ENCODE measurements at regions not wholly inside any gene's neighbourhood (a gene's known extent, or its start where the extent isn't known, plus 50 kb on each side); places are given as distances from the start of the nearest gene placed in this dataset.

DNA sequence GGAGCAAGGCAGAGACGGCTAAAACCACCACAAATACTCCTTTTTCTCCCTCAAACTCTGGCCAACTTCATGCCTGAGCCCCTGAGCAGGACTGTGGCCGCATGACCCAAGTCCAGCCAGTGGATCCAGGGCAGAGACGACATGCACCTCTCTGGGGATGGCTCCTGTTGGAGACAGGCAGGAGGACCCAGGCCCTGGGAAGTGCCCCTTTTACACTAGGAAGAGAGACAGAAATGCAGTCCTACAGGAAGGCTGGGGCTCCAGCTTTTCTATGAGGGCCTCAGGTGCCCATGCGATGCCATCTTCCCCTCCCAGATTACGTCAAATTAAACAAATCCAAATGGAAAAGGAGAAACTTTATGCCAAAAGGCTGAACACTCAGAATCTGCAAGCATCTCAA, 498.0 kb downstream of the BRD1 start:
- no peak overlapping the region for H3K4me3 ChIP-seq (ENCODE audit: low read depth, low read length)
- TF ChIP-seq, protein P1, sequence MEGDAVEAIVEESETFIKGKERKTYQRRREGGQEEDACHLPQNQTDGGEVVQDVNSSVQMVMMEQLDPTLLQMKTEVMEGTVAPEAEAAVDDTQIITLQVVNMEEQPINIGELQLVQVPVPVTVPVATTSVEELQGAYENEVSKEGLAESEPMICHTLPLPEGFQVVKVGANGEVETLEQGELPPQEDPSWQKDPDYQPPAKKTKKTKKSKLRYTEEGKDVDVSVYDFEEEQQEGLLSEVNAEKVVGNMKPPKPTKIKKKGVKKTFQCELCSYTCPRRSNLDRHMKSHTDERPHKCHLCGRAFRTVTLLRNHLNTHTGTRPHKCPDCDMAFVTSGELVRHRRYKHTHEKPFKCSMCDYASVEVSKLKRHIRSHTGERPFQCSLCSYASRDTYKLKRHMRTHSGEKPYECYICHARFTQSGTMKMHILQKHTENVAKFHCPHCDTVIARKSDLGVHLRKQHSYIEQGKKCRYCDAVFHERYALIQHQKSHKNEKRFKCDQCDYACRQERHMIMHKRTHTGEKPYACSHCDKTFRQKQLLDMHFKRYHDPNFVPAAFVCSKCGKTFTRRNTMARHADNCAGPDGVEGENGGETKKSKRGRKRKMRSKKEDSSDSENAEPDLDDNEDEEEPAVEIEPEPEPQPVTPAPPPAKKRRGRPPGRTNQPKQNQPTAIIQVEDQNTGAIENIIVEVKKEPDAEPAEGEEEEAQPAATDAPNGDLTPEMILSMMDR (IDR thresholded peaks at IDR 0.05; ENCODE audit: low read depth, low read length, missing control alignments): no peak
- DNase-seq (ENCODE audit: low read depth): no peak
- in situ Hi-C loops (cut with HindIII; ENCODE audit: low sequenced_read_pairs): no loop called here

DNA sequence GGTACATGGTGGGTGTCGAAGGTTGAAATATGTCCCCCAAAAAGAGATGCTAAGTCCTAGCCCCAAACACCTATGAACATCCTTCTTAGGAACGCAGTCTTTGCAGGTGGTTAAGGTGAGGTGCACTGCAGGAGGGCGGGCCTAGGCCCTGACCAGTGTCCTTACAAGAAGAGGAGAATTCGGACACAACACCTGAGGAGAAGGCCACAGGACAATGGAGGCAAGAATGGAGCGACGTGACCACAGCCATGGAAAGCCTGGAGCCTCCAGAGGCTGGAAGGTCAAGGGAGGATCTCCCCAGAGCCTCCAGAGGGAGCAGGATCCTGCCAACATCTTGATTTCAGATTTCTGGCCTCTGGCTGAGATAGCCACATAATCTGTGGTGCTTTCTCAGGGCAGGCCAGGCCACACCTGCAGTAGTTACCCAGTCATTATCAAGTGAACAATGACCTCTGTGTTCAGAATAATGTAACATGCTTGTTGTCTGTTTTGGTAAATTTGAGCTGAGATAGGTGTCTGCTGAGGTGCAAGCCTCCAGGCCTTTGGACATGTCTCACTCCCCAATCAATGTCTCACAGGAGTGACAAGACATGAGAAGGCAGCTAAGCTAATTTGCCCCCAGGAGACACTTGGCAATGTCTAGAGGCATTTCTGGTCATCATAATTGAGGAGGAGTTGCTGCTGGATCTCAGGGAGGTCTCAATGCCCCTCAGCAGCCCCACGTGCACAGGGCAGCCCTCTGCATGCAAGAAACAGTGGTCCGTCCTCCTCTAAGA, 498.9 kb downstream of the BRD1 start:
- in situ Hi-C loops (cut with HindIII; ENCODE audit: low sequenced_read_pairs): no loop called here
- no peak overlapping the region for H3K4me3 ChIP-seq (ENCODE audit: low read depth, low read length)
- DNase-seq (ENCODE audit: low read depth): no peak
- TF ChIP-seq, protein P1 (IDR thresholded peaks at IDR 0.05; ENCODE audit: low read depth, low read length, missing control alignments): no peak

DNA sequence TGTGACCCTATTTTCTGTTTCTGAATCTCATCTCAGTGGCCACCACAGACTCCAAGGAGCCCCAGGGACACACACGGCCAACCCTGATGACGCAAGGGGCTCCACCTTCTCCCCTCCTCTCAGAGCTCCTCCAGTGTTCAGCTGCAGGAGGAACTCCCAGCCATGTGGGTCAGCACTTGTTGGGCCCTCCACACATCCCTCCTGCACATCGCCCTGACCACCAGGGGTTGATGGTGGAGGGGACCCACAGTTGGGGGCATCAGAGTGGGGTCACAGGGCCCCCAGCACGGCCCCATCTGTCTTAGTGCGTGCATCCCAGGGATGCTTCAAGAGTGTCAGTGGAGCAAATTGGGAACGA, 499.6 kb downstream of the BRD1 start:
- in situ Hi-C loops (cut with HindIII; ENCODE audit: low sequenced_read_pairs): no loop called here
- no peak overlapping the region for H3K4me3 ChIP-seq (ENCODE audit: low read depth, low read length)
- TF ChIP-seq, protein P1 (IDR thresholded peaks at IDR 0.05; ENCODE audit: low read depth, low read length, missing control alignments): no peak
- no peak for DNase-seq (ENCODE audit: low read depth)

DNA sequence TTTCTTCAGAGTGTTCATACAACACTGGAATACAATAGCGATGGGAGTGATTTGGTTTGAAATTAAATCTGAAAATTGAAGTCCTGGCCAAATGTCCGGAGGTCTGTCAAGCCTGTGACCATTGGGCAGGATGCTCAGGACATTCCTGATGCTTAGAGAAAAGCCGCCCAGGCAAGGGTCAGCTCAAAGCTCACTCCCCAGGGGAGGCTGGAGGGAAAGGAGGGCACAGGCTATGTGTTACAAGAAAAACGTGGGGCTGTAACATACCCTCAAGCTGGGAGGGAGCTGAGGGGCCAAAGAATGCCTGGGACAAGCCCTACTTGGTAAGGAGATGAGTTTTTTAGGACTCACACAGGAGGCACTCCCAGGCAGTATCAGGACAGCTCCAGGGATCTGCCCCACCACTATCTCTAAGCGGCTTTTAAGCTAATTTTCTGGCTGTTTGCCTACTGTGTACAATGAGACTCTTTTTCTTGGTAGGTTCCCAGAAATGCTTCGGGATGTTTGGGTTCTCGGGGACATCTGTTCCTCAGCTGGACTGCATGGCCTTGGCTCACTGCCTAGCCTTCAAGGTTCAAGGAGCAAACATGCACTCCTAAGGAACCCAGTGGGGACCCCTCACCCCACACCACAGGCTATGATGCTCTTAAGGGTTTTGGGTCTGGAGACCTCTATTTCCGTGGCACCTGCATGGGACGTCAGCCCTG, 500.1 kb downstream of the BRD1 start:
- no peak for DNase-seq (ENCODE audit: low read depth)
- in situ Hi-C loops (cut with HindIII; ENCODE audit: low sequenced_read_pairs): no loop called here
- TF ChIP-seq, protein P1 (IDR thresholded peaks at IDR 0.05; ENCODE audit: low read depth, low read length, missing control alignments): no peak
- no peak overlapping the region for H3K4me3 ChIP-seq (ENCODE audit: low read depth, low read length)

DNA sequence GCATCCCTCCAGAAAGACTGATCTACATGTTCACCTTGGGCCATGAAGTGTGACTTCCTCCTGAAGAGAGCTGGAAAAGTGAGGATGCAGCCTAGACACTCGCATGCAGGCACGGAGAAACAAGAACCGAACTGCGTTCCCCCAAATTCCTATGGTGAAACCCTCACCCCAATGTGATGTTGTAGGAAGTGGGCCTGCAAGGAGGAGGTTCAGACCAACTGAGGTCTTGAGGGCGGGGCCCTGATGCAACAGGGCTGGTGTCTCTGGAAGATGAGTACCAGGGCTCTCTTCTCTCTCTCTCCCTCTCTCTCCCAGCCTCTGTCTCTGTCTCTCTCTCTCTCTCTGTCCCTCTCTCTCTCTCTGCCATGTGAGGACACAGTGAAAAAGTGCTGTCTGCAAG, 501.1 kb downstream of the BRD1 start:
- no peak for DNase-seq (ENCODE audit: low read depth)
- in situ Hi-C loops (cut with HindIII; ENCODE audit: low sequenced_read_pairs): no loop called here
- no peak overlapping the region for H3K4me3 ChIP-seq (ENCODE audit: low read depth, low read length)
- TF ChIP-seq, protein P1 (IDR thresholded peaks at IDR 0.05; ENCODE audit: low read depth, low read length, missing control alignments): no peak

DNA sequence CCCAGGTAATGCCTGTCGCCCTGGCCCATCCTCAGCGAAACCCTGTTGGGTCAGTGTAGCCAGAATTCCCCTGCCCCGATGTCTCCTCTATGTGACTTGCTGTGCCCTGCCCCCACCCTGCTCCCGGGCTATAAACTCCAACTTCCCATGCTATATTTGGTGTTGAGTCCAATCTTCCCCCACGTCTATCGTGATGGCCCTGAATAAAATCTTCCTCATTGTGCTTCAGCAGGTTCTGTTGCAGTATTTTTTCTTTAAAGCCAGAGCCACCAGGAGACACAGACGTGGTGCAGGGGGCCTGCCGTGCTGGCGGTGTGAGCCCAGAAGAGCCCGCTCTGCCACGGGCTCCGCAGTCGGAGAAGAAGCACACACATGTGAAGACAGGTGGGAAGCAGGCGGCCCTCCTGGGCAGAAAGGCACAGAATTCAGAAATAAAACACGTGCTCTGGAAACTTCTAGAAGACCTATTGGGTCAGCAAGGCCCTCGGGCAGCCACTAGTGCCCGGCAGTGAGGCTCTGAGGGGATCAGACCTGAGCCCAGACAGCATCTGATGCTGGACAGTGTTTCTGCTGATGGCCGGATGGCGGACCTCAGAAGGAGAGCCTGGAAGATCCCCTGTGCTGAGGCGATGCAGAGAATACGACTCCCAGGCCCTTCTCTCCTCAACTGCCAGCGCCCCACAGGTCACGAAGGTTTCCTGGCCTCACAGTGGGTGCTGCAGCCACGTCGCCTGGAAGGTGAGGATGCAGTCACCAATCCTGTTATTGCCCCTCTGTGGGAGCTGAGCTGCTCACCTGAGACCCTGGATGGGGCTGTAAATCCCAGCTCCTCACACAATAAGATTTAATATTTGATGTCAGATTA, 501.9 kb downstream of the BRD1 start:
- in situ Hi-C loops (cut with HindIII; ENCODE audit: low sequenced_read_pairs): no loop called here
- TF ChIP-seq, protein P1 (IDR thresholded peaks at IDR 0.05; ENCODE audit: low read depth, low read length, missing control alignments): no peak

More for the DNA sequence above, 501.9 kb downstream of the BRD1 start:
- no peak overlapping the region for H3K4me3 ChIP-seq (ENCODE audit: low read depth, low read length)
- no peak for DNase-seq (ENCODE audit: low read depth)
